Aorta (tissue), 5 donors: ENCODE measurements at regions not wholly inside any gene's neighbourhood (a gene's known extent, or its start where the extent isn't known, plus 50 kb on each side); places are given as distances from the start of the nearest gene placed in this dataset.
A peak's percentile ranks its signal among the peaks of the same experiment; 100 is the strongest.
"Not testable (repeated sequence)": the region's sequence is repeated elsewhere in the genome, so short reads cannot be mapped to it uniquely, and the experiment has no call there.

Experiments
- ATAC-seq: fragments of 200-7000 bp; cut with Tn5 transposase; one replicate; pipeline ENCODE4 v1.9.1; 2022; ENCODE audit warnings: moderate library complexity; ENCODE audit not compliant: low FRiP score
- DNase-seq, 2 donors: peaks; one replicate each; pipeline ENCODE4 v3.0.0-alpha.2; 2020
- H3K27ac ChIP-seq, 2 donors: one replicate each; pipeline ENCODE4 v1.5.1; 2013; ENCODE audit warnings: low read length in 2 of 2, mild to moderate bottlenecking in 2 of 2, moderate library complexity in 2 of 2, control low read depth in 1 of 2, inconsistent platforms in 1 of 2, low read depth in 1 of 2
- H3K27me3 ChIP-seq, 2 donors: one replicate each; pipeline ENCODE4 v1.6.1; 2013; ENCODE audit warnings: control low read depth in 1 of 2, low read length in 1 of 2, mild to moderate bottlenecking in 1 of 2, moderate library complexity in 1 of 2; ENCODE audit not compliant: insufficient read depth in 2 of 2, control insufficient read depth in 1 of 2
- H3K36me3 ChIP-seq, 2 donors: one replicate each; pipeline ENCODE4 v1.6.1; 2013; ENCODE audit warnings: control low read depth in 1 of 2, low read length in 1 of 2, mild to moderate bottlenecking in 1 of 2; ENCODE audit not compliant: insufficient read depth in 2 of 2, control insufficient read depth in 1 of 2
- H3K4me1 ChIP-seq, 2 donors: one replicate each; pipeline ENCODE4 v1.6.1; 2013; ENCODE audit warnings: low read length in 2 of 2, control low read depth in 1 of 2, mild to moderate bottlenecking in 1 of 2, moderate library complexity in 1 of 2; ENCODE audit not compliant: insufficient read depth in 2 of 2, control insufficient read depth in 1 of 2
- H3K4me3 ChIP-seq, 2 donors: one replicate each; pipeline ENCODE4 v1.5.1; 2013; ENCODE audit warnings: low read length in 2 of 2, control low read depth in 1 of 2, mild to moderate bottlenecking in 1 of 2
- H3K9me3 ChIP-seq: one replicate; pipeline ENCODE4 v1.6.1; 2013; ENCODE audit warnings: mild to moderate bottlenecking, low read length; ENCODE audit not compliant: control insufficient read depth
- WGBS, 2 donors: extraction: QIAGEN DNeasy Blood & Tissue Kit; methylation state at CpG; one replicate each; pipeline ENCODE4 v1.1.7; 2013; 5-methylcytosine and 5-hydroxymethylcytosine counted together
- intact Hi-C, 2 donors: fragments of 100-400 bp; cut with DNase I; formaldehyde crosslinking; loops; one replicate each; pipeline versions ENCODE4 v1.14.2 to v1.15.0; 2022
- donor health status: healthy with polysubstance abuse.
- donor health status: Bipolar disorder and iron deficiency.
- donor health status: DM: no; HTN: no; CAD: no.
- donor health status: DM: no; HTN: no; CAD: no.
- donor health status: DM: yes; HTN: yes; CAD: no.

- ATAC-seq, H3K4me1 ChIP-seq, DNase-seq, H3K4me3 ChIP-seq, H3K27ac ChIP-seq, intact Hi-C loops, H3K36me3 ChIP-seq, H3K9me3 ChIP-seq, H3K27me3 ChIP-seq: not testable (repeated sequence)
- 0 to 55% methylated on average over 1 to 2 of the region's 10 CpGs for WGBS, 2 donors
These were observed 3960.2 kb upstream of the TPTE start for GRCh38 chr21:6561168-6561567.

DNA sequence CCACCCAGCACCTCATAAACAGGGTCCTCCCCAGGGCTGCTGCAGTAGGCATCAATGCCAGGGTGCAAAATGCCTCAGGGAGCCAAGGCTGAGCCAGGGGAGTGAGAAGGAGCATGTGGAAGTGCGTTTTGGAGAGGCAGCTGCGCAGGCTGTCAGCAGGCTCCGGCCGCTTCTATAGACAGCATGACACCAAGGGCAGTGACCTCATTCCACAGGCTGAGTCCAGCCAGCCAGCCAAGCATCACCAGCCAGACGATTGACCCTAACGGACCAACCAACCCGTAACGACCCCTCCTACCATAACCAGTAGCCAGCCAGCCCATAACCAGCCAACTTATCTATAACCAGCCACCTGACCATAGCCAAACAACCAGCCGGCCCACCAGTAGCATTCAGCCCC lies 3959.8 kb upstream of the TPTE start:
- no CpG with 5 or more reads among the region's 9 CpGs for WGBS, 2 donors
- ATAC-seq, H3K9me3 ChIP-seq, H3K36me3 ChIP-seq, H3K4me3 ChIP-seq, H3K27ac ChIP-seq, DNase-seq, H3K4me1 ChIP-seq, intact Hi-C loops, H3K27me3 ChIP-seq: not testable (repeated sequence)

DNA sequence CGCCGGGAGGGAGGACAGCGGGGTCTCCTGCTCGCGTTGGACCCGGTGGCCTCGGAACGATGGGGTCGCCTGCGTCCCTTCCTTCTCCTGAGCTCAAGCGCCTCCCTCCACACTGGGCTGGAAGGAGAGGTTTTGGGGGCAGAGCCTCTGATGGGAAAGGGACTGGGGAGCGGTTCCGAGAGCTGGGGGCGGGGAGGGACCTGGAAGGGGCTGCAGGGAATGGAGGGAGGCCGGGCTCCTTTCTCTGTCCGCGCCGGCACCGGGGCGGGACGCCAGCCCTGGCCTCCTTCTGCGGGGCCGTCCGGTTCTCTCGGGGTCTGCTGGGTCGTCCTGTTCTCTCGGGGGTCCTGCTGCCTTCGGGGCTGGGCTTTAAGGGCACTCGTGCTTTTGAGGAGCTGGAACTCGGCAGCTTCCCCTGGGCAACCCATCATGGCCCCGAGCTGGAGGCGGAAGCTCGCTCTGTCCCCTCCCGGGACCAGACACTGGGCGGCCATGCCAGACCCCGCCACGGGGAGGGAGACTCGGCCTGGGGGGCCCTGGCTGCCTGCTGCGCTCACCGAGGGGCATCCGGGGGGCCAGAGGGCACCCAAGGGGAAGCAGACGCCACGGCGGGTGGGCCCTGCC lies 3956.7 kb upstream of the TPTE start:
- ATAC-seq, H3K36me3 ChIP-seq, H3K4me3 ChIP-seq, H3K27me3 ChIP-seq, H3K9me3 ChIP-seq, H3K27ac ChIP-seq, intact Hi-C loops, H3K4me1 ChIP-seq: not testable (repeated sequence)
- DNase-seq: peak; percentile 37 to 43
- WGBS, 2 donors: 0 to 11% methylated on average over 4 to 14 of the region's 44 CpGs

DNA sequence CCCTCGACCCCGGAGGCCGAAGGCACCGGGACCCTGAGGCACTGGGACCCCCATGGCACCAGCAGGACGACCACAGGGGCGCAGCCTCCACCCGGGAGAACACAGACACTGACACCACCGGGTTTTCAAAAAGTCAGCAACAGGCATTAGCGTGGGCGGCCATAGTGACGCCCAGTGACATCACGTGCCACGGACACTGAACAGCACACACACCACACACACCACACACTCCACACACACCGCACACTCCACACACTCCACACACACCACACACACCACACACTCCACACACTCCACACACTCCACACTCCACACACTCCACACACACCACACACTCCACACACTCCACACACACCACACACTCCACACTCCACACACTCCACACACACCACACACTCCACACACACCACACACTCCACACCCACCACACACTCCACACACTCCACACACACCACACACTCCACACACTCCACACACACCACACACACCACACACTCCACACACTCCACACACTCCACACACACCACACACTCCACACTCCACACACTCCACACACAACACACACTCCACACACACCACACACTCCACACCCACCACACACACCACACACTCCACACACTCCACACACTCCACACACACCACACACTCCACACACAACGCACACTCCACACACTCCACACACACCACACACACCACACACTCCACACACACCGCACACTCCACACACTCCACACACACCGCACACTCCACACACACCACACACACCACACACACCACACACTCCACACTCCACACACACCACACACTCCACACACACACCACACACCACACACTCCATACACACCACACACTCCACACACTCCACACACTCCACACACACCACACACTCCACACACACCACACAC lies 3955.9 kb upstream of the TPTE start:
- peak; percentile 26 to 51 for DNase-seq
- not testable (repeated sequence) for ATAC-seq

DNA sequence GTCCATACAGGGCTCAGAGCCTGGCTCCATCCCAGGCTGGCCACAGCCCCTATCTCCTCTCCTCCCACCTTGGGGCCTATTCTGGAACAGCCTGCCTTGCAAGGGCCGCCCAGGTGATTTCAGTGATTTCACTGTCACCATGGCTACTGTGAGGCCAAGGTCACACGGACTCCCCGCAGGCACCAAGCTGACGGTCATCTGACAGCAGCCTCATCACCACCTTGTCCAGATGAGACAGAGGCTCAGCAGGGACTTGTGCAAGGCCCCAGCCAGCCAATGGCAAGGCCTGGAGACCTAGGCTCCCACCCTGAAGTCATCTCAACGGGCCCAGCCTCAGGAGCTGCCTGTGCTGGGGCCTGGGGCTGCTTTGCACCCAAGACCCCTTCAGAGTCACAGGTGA lies 3953.8 kb upstream of the TPTE start:
- H3K4me1 ChIP-seq, H3K27me3 ChIP-seq, DNase-seq, intact Hi-C loops, H3K4me3 ChIP-seq, H3K27ac ChIP-seq, H3K36me3 ChIP-seq, ATAC-seq, H3K9me3 ChIP-seq: not testable (repeated sequence)
- 94% methylated on average over 4 of the region's 5 CpGs; no CpG with 5 or more reads in 1 of the 2 donors for WGBS, 2 donors

More for the DNA sequence above, 3955.9 kb upstream of the TPTE start:
- H3K27me3 ChIP-seq, H3K27ac ChIP-seq, H3K9me3 ChIP-seq, intact Hi-C loops, H3K4me1 ChIP-seq, H3K4me3 ChIP-seq, H3K36me3 ChIP-seq: not testable (repeated sequence)
- WGBS, 2 donors: 25 to 46% methylated on average over 5 to 13 of the region's 17 CpGs

- DNase-seq, H3K4me3 ChIP-seq, H3K27me3 ChIP-seq, intact Hi-C loops, H3K27ac ChIP-seq, H3K9me3 ChIP-seq, H3K36me3 ChIP-seq, H3K4me1 ChIP-seq: not testable (repeated sequence)
- ATAC-seq: peak; percentile 91
- no CpG with 5 or more reads among the region's 16 CpGs for WGBS, 2 donors
These were observed 3952.2 kb upstream of the TPTE start for GRCh38 chr21:6569152-6569551.

DNA sequence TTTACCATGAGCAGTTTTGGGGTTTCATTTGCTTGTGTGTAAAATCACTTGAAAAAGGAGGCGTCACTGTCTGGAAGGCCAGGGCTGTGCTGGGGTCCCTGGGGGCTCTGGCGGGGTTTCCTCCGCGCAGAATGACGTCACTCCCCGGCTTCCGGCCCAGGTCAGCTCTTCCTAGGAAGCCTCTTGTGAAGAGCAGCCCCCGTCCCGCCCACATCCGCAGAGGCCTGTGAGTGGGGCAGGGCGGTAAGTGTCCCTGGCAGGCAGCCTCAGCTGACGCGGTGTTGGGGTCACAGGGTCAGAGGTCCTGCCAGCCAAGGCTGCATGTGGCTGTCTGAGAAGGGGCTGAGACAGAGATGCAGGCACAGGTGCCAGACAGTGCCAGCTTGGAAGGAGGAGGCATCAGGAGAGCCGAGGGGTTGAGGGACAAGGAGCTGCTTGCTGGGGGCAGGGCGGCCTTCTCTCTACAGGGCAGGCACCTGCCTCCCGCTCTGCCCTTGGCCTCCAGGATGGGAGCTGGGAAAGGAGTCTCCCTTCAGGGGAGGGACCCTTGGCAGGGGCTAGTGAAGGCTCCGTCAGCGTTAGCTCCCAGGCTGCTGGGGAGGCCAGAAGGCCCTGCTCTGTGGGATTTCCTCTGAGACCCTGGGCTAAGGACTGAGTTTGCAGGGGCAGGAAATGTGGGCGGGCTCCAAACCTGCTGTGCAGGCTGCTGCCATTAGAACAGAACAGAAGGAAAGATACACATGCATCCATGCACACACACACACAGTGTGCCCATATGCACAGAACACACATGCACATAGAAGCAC lies 3951.6 kb upstream of the TPTE start:
- no CpG with 5 or more reads among the region's 19 CpGs for WGBS, 2 donors
- H3K9me3 ChIP-seq, intact Hi-C loops, H3K36me3 ChIP-seq, H3K4me3 ChIP-seq, H3K27ac ChIP-seq, DNase-seq, H3K27me3 ChIP-seq, H3K4me1 ChIP-seq: not testable (repeated sequence)
- peak; percentile 88 for ATAC-seq

DNA sequence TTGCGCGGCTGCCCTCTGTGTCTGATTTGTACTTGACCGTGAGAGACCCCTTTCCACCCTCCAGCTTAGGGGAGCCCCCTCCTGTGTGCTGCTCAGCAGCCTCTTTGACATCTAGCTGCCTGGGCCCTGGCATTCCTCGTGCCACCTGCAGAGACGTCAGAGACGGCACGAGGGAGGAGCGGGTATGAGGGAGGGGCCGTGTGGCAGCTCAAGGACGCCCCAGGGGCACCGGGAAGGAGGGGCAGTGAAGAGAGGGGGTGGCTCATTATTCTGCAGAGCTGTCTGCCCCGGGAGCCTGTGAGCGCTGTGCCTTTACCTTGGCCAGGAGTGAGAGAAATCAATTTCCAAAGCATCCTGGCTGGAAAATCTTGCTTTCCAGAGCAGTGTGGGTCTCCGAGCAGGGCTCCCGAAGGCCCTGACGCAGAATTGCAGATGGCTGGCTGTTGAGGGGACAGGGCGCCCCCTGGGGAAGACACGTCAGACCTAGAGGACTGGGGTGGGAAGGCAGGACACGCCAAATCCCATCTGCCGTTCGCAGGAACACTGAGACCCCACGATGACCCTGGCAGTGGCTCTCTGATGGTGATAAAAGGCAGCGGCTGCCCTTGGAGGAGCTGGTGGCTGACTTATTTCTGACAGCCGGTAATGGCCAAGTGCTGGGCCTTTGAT lies 3950.5 kb upstream of the TPTE start:
- intact Hi-C loops, H3K36me3 ChIP-seq, ATAC-seq: not testable (repeated sequence)

More for the DNA sequence above, 3950.5 kb upstream of the TPTE start:
- H3K9me3 ChIP-seq, DNase-seq, H3K4me1 ChIP-seq, H3K27me3 ChIP-seq, H3K27ac ChIP-seq, H3K4me3 ChIP-seq: not testable (repeated sequence)
- no CpG with 5 or more reads among the region's 24 CpGs for WGBS, 2 donors
